WTC11 (cell line): ENCODE measurements at regions not wholly inside any gene's neighbourhood (a gene's known extent, or its start where the extent isn't known, plus 50 kb on each side); places are given as distances from the start of the nearest gene placed in this dataset.

Experiments used
- ATAC-seq: fragments of 200-7000 bp; cut with Tn5 transposase; 2 replicates; pipeline ENCODE4 v1.10.0; 2021; ENCODE audit warnings: mild to moderate bottlenecking, moderate library complexity
- CTCF ChIA-PET: fragments of 300-600 bp; sonication (Branson Sonifier 250); formaldehyde crosslinking; loops from one replicate; lab custom pipeline; 2021; ENCODE audit warnings: antibody characterized with exemption; lab: Charles Lee
- POLR2A ChIA-PET: fragments of 350-600 bp; sonication (Branson Sonifier 250); formaldehyde crosslinking; loops from one replicate; lab custom pipeline; 2021; ENCODE audit warnings: antibody characterized with exemption; lab: Charles Lee
- DNase-seq: peaks from one replicate; pipeline ENCODE4 v3.0.0; 2021; ENCODE audit warnings: low spot score
- H3K27ac Mint-ChIP-seq: 2 replicates; pipeline ENCODE4 v1.8.0; 2021; ENCODE audit warnings: mixed read lengths
- H3K27me3 Mint-ChIP-seq: 2 replicates; pipeline ENCODE4 v1.8.0; 2021; ENCODE audit warnings: low read depth, mild to moderate bottlenecking, moderate library complexity, mixed read lengths
- H3K36me3 Mint-ChIP-seq: 2 replicates; pipeline ENCODE4 v1.8.0; 2021; ENCODE audit warnings: mixed read lengths
- H3K4me1 Mint-ChIP-seq: 2 replicates; pipeline ENCODE4 v1.8.0; 2022; ENCODE audit warnings: mixed read lengths
- H3K4me3 Mint-ChIP-seq: 2 replicates; pipeline ENCODE4 v1.8.0; 2021; ENCODE audit warnings: mild to moderate bottlenecking, moderate library complexity, mixed read lengths
- H3K9me3 Mint-ChIP-seq: 2 replicates; pipeline ENCODE4 v1.8.0; 2021; ENCODE audit warnings: mixed read lengths
- ATF6 ChIP-seq: sonication (generic); formaldehyde crosslinking; IDR thresholded peaks from 2 replicates; pipeline ENCODE4 v1.8.1; 2023; ENCODE audit warnings: mild to moderate bottlenecking, missing genetic modification reagents
- E2F5 ChIP-seq: sonication (generic); formaldehyde crosslinking; IDR thresholded peaks from 2 replicates; pipeline ENCODE4 v1.8.1; 2022; ENCODE audit warnings: mild to moderate bottlenecking, moderate library complexity, missing genetic modification reagents
- EMX1 ChIP-seq: fragments of 250-450 bp; sonication (Bioruptor Pico); IDR thresholded peaks from 2 replicates; pipeline ENCODE4 v1.8.0; 2021; ENCODE audit warnings: mild to moderate bottlenecking
- FOXJ3 ChIP-seq: sonication (generic); formaldehyde crosslinking; IDR thresholded peaks from 2 replicates; pipeline ENCODE4 v1.9.0; 2021; ENCODE audit warnings: missing genetic modification reagents, mild to moderate bottlenecking, borderline replicate concordance
- FOXK1 ChIP-seq: sonication (generic); formaldehyde crosslinking; IDR thresholded peaks from 2 replicates; pipeline ENCODE4 v1.8.0; 2022; ENCODE audit warnings: mild to moderate bottlenecking, moderate library complexity, missing genetic modification reagents
- HMGA2 ChIP-seq: fragments of 250-450 bp; sonication (Bioruptor Pico); IDR thresholded peaks from 2 replicates; pipeline ENCODE4 v1.4.0; 2021; ENCODE audit warnings: mild to moderate bottlenecking, moderate library complexity
- KAT7 ChIP-seq: sonication (generic); formaldehyde crosslinking; IDR thresholded peaks from 2 replicates; pipeline ENCODE4 v1.8.1; 2023; ENCODE audit warnings: missing genetic modification reagents, mild to moderate bottlenecking, borderline replicate concordance
- MYBL2 ChIP-seq: sonication (generic); formaldehyde crosslinking; IDR thresholded peaks from 2 replicates; pipeline ENCODE4 v1.8.1; 2023; ENCODE audit warnings: mild to moderate bottlenecking, moderate library complexity, missing genetic modification reagents
- OVOL2 ChIP-seq: fragments of 250-450 bp; sonication (Bioruptor Pico); IDR thresholded peaks from 2 replicates; pipeline ENCODE4 v1.9.0; 2021; ENCODE audit warnings: mild to moderate bottlenecking, borderline replicate concordance
- SP1 ChIP-seq: sonication (generic); formaldehyde crosslinking; conservative IDR thresholded peaks from 2 replicates; pipeline ENCODE4 v1.8.1; 2022; ENCODE audit warnings: missing genetic modification reagents
- TCF7 ChIP-seq: sonication (generic); formaldehyde crosslinking; IDR thresholded peaks from 2 replicates; pipeline ENCODE4 v1.8.0; 2022; ENCODE audit warnings: mild to moderate bottlenecking, low read depth, missing genetic modification reagents, moderate library complexity
- ZNF281 ChIP-seq: sonication (generic); formaldehyde crosslinking; IDR thresholded peaks from 2 replicates; pipeline ENCODE4 v1.8.0; 2023; ENCODE audit warnings: mild to moderate bottlenecking, missing genetic modification reagents
- ZNF317 ChIP-seq: sonication (generic); formaldehyde crosslinking; IDR thresholded peaks from 2 replicates; pipeline ENCODE4 v1.8.1; 2023; ENCODE audit warnings: low read depth, mild to moderate bottlenecking, moderate library complexity, missing genetic modification reagents, borderline replicate concordance
- ZNF396 ChIP-seq: fragments of 250-450 bp; sonication (Bioruptor Pico); IDR thresholded peaks from 2 replicates; pipeline ENCODE4 v1.8.0; 2021; ENCODE audit warnings: mild to moderate bottlenecking, moderate library complexity, borderline replicate concordance
- ZNF423 ChIP-seq: fragments of 250-450 bp; sonication (Bioruptor Pico); IDR thresholded peaks from 2 replicates; pipeline ENCODE4 v2.1.2; 2022; ENCODE audit warnings: mild to moderate bottlenecking, moderate library complexity
- ZNF671 ChIP-seq: fragments of 250-450 bp; sonication (Bioruptor Pico); IDR thresholded peaks from 2 replicates; pipeline ENCODE4 v1.8.0; 2021; ENCODE audit warnings: mild to moderate bottlenecking
- TF ChIP-seq, protein P1 (sequence below): sonication (generic); formaldehyde crosslinking; IDR thresholded peaks from 2 replicates; pipeline ENCODE4 v1.8.1; 2023; ENCODE audit warnings: mild to moderate bottlenecking, missing genetic modification reagents
- TF ChIP-seq, protein P2 (sequence below): sonication (generic); formaldehyde crosslinking; IDR thresholded peaks from 2 replicates; pipeline ENCODE4 v1.8.1; 2022; ENCODE audit warnings: mild to moderate bottlenecking, missing genetic modification reagents, moderate library complexity, borderline replicate concordance
- TF ChIP-seq, protein P3 (sequence below): sonication (generic); formaldehyde crosslinking; IDR thresholded peaks from 2 replicates; pipeline ENCODE4 v1.8.1; 2022; ENCODE audit warnings: low read depth, missing genetic modification reagents, borderline replicate concordance
- TF ChIP-seq, protein P4 (sequence below): fragments of 250-450 bp; sonication (Bioruptor Pico); IDR thresholded peaks from 2 replicates; pipeline ENCODE4 v1.8.0; 2021; ENCODE audit warnings: mild to moderate bottlenecking

GRCh38 chr9:81506941-81507864, 182.1 kb downstream of the TLE1 start:
- ChIA-PET CTCF (no interaction called here), POLR2A (no interaction called here)
- Mint-ChIP-seq H3K4me3 (no peak overlapping the region), H3K27me3 (0 out of 2 replicates have a peak, but pooled peaks cover 2% of the 10 kb centered on the region), H3K9me3 (peaks cover 15% of the 10 kb centered on the region), H3K4me1 (no peaks in the 10 kb centered on the region), H3K36me3 (peaks cover 11% of the 10 kb centered on the region), H3K27ac (no peak overlapping the region)
- DNase-seq (no peak), ATAC-seq (no peak)
- TF ChIP-seq E2F5 (CRISPR knock-in tag), result no peak
- TF ChIP-seq, protein P1, sequence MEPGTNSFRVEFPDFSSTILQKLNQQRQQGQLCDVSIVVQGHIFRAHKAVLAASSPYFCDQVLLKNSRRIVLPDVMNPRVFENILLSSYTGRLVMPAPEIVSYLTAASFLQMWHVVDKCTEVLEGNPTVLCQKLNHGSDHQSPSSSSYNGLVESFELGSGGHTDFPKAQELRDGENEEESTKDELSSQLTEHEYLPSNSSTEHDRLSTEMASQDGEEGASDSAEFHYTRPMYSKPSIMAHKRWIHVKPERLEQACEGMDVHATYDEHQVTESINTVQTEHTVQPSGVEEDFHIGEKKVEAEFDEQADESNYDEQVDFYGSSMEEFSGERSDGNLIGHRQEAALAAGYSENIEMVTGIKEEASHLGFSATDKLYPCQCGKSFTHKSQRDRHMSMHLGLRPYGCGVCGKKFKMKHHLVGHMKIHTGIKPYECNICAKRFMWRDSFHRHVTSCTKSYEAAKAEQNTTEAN (CRISPR knock-in tag), result no peak

GRCh38 chr9:81499594-81499993, 189.8 kb downstream of the TLE1 start:
- DNase-seq, result no peak
- H3K27me3 Mint-ChIP-seq, result no peaks in the 10 kb centered on the region
- no peaks in the 10 kb centered on the region for H3K4me1 Mint-ChIP-seq
- H3K9me3 Mint-ChIP-seq, result no peaks in the 10 kb centered on the region; the same call in 1 of the 2 replicates
- H3K4me3 Mint-ChIP-seq, result no peak overlapping the region
- ChIA-PET CTCF (no interaction called here), POLR2A (no interaction called here)
- no peak for ATAC-seq
- no peak for TF ChIP-seq ZNF423 (CRISPR knock-in tag)
- no peak for TF ChIP-seq FOXJ3
- TF ChIP-seq, protein P2, sequence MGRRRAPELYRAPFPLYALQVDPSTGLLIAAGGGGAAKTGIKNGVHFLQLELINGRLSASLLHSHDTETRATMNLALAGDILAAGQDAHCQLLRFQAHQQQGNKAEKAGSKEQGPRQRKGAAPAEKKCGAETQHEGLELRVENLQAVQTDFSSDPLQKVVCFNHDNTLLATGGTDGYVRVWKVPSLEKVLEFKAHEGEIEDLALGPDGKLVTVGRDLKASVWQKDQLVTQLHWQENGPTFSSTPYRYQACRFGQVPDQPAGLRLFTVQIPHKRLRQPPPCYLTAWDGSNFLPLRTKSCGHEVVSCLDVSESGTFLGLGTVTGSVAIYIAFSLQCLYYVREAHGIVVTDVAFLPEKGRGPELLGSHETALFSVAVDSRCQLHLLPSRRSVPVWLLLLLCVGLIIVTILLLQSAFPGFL, result no peak
- TF ChIP-seq ZNF396 (CRISPR knock-in tag), result no peak
- TF ChIP-seq, protein P3, sequence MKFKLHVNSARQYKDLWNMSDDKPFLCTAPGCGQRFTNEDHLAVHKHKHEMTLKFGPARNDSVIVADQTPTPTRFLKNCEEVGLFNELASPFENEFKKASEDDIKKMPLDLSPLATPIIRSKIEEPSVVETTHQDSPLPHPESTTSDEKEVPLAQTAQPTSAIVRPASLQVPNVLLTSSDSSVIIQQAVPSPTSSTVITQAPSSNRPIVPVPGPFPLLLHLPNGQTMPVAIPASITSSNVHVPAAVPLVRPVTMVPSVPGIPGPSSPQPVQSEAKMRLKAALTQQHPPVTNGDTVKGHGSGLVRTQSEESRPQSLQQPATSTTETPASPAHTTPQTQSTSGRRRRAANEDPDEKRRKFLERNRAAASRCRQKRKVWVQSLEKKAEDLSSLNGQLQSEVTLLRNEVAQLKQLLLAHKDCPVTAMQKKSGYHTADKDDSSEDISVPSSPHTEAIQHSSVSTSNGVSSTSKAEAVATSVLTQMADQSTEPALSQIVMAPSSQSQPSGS, result no peak
- H3K27ac Mint-ChIP-seq, result no peak overlapping the region
- no peaks in the 10 kb centered on the region for H3K36me3 Mint-ChIP-seq

DNA sequence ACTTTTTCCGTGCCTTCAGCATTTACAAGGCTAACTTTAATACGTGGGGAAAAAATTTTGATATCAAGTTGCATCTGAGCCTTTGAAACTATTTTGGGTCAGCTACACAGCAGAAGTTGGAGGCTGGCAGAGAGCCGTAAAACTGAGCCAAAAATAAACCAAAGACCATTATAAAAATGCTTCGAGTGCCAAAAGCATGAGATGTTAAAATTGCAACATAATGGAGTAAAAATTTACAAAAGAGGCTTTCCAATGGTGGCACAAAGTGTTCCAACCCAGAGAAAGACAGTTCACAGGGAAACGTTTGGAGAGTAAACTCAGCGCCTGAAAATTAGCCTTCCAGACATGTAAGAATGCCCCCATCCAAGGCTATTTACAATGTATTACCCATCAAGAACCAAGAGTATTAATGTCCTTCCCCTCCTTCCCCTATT, 190.3 kb downstream of the TLE1 start:
- ATAC-seq (no peak), DNase-seq (no peak)
- POLR2A ChIA-PET, result no interaction called here
- H3K27ac Mint-ChIP-seq, result no peak overlapping the region
- no peaks in the 10 kb centered on the region for H3K27me3 Mint-ChIP-seq
- CTCF ChIA-PET, result no interaction called here
- no peak overlapping the region for H3K4me3 Mint-ChIP-seq
- no peaks in the 10 kb centered on the region for H3K4me1 Mint-ChIP-seq
- no peaks in the 10 kb centered on the region; the same call in 1 of the 2 replicates for H3K9me3 Mint-ChIP-seq
- no peaks in the 10 kb centered on the region for H3K36me3 Mint-ChIP-seq
- TF ChIP-seq ATF6 (CRISPR knock-in tag) (no peak), KAT7 (no peak), MYBL2 (CRISPR knock-in tag) (no peak), OVOL2 (CRISPR knock-in tag) (no peak), ZNF671 (no peak), FOXK1 (CRISPR knock-in tag) (no peak), ZNF423 (CRISPR knock-in tag) (no peak), ZNF281 (CRISPR knock-in tag) (no peak), ZNF317 (CRISPR knock-in tag) (no peak), ZNF396 (CRISPR knock-in tag) (no peak), EMX1 (no peak), TCF7 (CRISPR knock-in tag) (no peak), HMGA2 (no peak), SP1 (CRISPR knock-in tag) (no peak)
- TF ChIP-seq, protein P4, sequence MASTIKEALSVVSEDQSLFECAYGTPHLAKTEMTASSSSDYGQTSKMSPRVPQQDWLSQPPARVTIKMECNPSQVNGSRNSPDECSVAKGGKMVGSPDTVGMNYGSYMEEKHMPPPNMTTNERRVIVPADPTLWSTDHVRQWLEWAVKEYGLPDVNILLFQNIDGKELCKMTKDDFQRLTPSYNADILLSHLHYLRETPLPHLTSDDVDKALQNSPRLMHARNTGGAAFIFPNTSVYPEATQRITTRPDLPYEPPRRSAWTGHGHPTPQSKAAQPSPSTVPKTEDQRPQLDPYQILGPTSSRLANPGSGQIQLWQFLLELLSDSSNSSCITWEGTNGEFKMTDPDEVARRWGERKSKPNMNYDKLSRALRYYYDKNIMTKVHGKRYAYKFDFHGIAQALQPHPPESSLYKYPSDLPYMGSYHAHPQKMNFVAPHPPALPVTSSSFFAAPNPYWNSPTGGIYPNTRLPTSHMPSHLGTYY (CRISPR knock-in tag), result no peak
